Osteocyte (in vitro differentiated cells): ENCODE measurements at regions not wholly inside any gene's neighbourhood (a gene's known extent, or its start where the extent isn't known, plus 50 kb on each side); places are given as distances from the start of the nearest gene placed in this dataset.

ENCODE experiments used
- DNase-seq: peaks from one replicate; pipeline ENCODE4 v3.0.0; 2021; ENCODE audit warnings: mixed read lengths; ENCODE audit not compliant: unreplicated experiment; ENCODE audit errors: extremely low spot score
- H3K27ac Mint-ChIP-seq: one replicate; pipeline ENCODE4 v1.8.0; 2021; ENCODE audit warnings: mild to moderate bottlenecking, mixed read lengths; ENCODE audit not compliant: unreplicated experiment
- H3K27me3 Mint-ChIP-seq: one replicate; pipeline ENCODE4 v1.8.0; 2021; ENCODE audit warnings: mixed read lengths; ENCODE audit not compliant: unreplicated experiment
- H3K36me3 Mint-ChIP-seq: one replicate; pipeline ENCODE4 v1.8.0; 2021; ENCODE audit warnings: mixed read lengths; ENCODE audit not compliant: unreplicated experiment
- H3K4me1 Mint-ChIP-seq: one replicate; pipeline ENCODE4 v1.8.0; 2021; ENCODE audit warnings: mixed read lengths; ENCODE audit not compliant: unreplicated experiment
- H3K4me3 Mint-ChIP-seq: one replicate; pipeline ENCODE4 v1.8.0; 2021; ENCODE audit warnings: mild to moderate bottlenecking, moderate library complexity, mixed read lengths; ENCODE audit not compliant: unreplicated experiment
- H3K9me3 Mint-ChIP-seq: one replicate; pipeline ENCODE4 v1.8.0; 2021; ENCODE audit warnings: mixed read lengths; ENCODE audit not compliant: unreplicated experiment
- TF ChIP-seq, protein P1 (sequence below): fragments of 200-600 bp; sonication (generic); IDR thresholded peaks from 2 replicates; pipeline ENCODE4 v1.5.0; 2021; ENCODE audit warnings: antibody characterized with exemption, mild to moderate bottlenecking, moderate library complexity

DNA sequence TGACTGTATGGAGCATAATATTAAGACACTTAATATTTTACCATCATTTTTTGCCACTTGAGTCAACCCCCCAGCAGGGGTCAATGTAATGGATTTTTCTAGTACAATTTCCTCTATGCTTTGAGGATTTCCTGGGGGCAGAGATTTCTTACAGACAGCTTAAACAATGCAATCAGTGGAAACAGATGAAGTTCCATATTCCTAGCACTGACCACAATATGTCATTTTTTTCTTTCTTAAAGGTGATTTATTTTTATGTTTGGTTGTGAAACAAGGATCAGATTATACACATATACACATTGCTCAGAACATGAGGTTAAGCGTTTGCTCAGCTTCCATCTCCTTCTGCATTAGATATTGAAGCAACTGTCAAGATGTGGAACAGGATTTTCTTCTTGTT lies 82.0 kb upstream of the ID4 start:
- Mint-ChIP-seq H3K27ac (no peak overlapping the region), H3K27me3 (no peaks in the 10 kb centered on the region), H3K36me3 (no peaks in the 10 kb centered on the region), H3K9me3 (no peaks in the 10 kb centered on the region), H3K4me3 (no peak overlapping the region), H3K4me1 (peaks cover 19% of the 10 kb centered on the region)
- TF ChIP-seq, protein P1, sequence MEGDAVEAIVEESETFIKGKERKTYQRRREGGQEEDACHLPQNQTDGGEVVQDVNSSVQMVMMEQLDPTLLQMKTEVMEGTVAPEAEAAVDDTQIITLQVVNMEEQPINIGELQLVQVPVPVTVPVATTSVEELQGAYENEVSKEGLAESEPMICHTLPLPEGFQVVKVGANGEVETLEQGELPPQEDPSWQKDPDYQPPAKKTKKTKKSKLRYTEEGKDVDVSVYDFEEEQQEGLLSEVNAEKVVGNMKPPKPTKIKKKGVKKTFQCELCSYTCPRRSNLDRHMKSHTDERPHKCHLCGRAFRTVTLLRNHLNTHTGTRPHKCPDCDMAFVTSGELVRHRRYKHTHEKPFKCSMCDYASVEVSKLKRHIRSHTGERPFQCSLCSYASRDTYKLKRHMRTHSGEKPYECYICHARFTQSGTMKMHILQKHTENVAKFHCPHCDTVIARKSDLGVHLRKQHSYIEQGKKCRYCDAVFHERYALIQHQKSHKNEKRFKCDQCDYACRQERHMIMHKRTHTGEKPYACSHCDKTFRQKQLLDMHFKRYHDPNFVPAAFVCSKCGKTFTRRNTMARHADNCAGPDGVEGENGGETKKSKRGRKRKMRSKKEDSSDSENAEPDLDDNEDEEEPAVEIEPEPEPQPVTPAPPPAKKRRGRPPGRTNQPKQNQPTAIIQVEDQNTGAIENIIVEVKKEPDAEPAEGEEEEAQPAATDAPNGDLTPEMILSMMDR = no peak
- DNase-seq = no peak

DNA sequence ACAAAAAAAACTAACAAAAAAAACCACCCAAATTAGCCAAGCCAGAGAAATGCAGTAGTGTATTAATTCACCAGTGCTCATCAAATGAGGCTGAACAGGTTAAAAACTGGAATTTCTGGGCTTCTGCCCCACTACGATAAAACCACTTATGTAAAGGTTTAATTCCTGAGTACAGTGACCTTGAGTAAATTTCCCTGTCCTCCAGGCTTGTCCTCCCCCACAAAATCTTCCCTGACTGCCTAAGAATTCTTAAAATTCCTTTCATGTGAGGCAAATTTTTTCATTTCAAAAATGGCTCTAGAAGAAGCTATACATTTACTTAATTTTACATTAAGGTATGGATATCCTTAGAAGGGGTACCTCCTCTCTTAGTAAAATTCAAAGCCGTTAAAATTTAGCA lies 80.1 kb upstream of the ID4 start:
- Mint-ChIP-seq H3K36me3 (no peaks in the 10 kb centered on the region), H3K27me3 (no peaks in the 10 kb centered on the region), H3K9me3 (no peaks in the 10 kb centered on the region), H3K4me1 (peaks cover 19% of the 10 kb centered on the region), H3K4me3 (no peak overlapping the region), H3K27ac (peak overlapping the region; percentile 73)
- TF ChIP-seq, protein P1 = no peak
- DNase-seq = no peak

DNA sequence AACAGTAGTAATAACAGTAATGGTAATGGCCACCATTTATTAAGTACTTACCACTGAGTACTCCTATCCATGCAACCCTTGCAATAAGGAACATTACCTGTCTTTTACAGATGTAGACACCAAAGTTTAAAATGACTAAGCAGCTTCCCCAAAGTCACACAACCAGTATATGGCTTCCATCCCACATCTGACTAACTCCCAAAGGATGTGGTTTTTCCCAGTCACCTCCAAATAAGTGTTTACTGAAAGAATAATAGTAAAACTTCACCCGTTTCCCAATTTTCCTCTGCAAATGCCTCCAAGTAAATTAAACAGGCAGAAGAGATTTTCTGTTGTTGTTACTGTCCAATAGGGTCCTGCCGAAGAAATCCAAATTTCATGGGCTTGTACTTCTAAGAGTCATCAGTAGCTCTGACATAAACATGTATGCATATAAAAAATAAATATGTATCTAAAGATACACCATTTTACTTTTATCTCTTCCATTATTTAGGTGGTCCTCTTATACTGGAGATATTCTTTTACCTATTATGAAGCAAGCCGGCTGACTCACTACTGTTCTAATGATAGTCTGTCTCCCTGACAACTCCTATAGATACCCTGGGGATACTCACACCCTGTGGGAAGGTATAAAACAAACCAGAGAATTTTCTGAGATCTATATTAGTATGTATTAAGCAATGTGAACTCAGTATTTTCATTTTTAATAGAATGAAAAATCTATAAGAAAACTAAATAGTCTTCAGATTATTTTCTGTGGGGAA lies 77.9 kb upstream of the ID4 start:
- Mint-ChIP-seq H3K4me1 (peaks cover 19% of the 10 kb centered on the region), H3K9me3 (no peaks in the 10 kb centered on the region), H3K36me3 (no peaks in the 10 kb centered on the region), H3K27ac (no peak overlapping the region), H3K27me3 (no peaks in the 10 kb centered on the region), H3K4me3 (no peak overlapping the region)
- TF ChIP-seq, protein P1 = no peak
- no peak for DNase-seq

DNA sequence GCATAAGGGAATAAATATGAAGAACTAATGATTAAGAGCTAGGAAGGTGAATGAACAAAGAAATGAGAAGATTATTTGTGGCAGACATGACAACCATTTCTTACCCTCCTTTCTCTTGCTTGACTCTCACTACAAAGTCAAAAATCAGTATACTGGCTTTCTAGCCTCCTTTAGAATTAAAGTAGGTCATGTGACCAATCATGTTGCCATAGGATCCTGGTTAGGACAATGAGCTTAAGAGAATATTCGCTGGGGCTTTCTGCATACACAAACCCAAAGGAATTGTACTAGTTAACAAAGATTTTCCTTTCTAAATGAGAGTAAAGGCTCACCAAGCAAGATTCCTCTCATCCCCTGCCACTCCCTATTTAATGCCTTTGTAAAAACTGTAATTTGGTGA lies 76.0 kb upstream of the ID4 start:
- no peaks in the 10 kb centered on the region for H3K36me3 Mint-ChIP-seq
- peaks cover 13% of the 10 kb centered on the region for H3K4me1 Mint-ChIP-seq
- TF ChIP-seq, protein P1 = no peak
- no peaks in the 10 kb centered on the region for H3K9me3 Mint-ChIP-seq
- H3K27ac Mint-ChIP-seq = no peak overlapping the region
- H3K4me3 Mint-ChIP-seq = no peak overlapping the region
- H3K27me3 Mint-ChIP-seq = no peaks in the 10 kb centered on the region
- DNase-seq = no peak

DNA sequence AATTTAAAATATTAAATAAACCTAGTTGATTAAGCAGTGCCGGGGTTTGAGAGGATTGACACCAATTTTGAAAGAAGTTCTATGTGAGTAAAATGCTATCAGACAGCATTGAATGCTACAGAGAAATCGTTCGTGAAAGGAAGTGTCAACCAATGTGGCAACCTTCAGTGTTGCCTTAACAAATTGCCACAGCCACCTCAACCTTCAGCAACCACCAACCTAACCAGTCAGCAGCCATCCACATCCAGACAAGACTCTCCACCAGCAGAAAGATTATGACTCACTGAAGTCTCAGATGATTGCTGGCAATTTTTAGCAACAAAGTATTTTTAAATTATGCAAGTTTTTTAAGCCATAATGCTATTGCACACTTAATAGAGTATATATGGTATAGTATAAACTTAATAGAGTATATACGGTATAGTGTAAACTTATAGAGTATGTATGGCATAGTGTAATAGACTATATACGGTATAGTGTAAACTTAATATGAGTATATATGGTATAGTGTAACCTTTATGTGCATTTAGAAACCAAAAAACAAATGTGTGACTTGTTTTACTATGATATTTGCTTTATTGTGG lies 65.3 kb upstream of the ID4 start:
- no peaks in the 10 kb centered on the region for H3K36me3 Mint-ChIP-seq
- DNase-seq = no peak
- H3K4me3 Mint-ChIP-seq = no peak overlapping the region
- H3K9me3 Mint-ChIP-seq = no peaks in the 10 kb centered on the region
- H3K4me1 Mint-ChIP-seq = no peaks in the 10 kb centered on the region
- no peak overlapping the region for H3K27ac Mint-ChIP-seq
- no peaks in the 10 kb centered on the region for H3K27me3 Mint-ChIP-seq
- TF ChIP-seq, protein P1 = no peak
